ENCODE measurements at regions not wholly inside any gene's neighbourhood (a gene's known extent, or its start where the extent isn't known, plus 50 kb on each side); places are given as distances from the start of the nearest gene placed in this dataset.

- no peak overlapping the region for H3K4me3 Mint-ChIP-seq
- H3K9me3 Mint-ChIP-seq: peaks cover 8% of the 10 kb centered on the region
- no peak for TF ChIP-seq CTCF (IDR thresholded peaks at IDR 0.05)
- no peaks in the 10 kb centered on the region for H3K27me3 Mint-ChIP-seq (ENCODE audit: low read depth, poor library complexity)
- no peaks in the 10 kb centered on the region for H3K4me1 Mint-ChIP-seq
- H3K27ac Mint-ChIP-seq: no peak overlapping the region
- H3K36me3 Mint-ChIP-seq (ENCODE audit: low read depth): no peaks in the 10 kb centered on the region
- DNase-seq: no peak
These were observed 1609.6 kb downstream of the SI start for GRCh38 chr3:163468531-163469335.

- no peak for TF ChIP-seq CTCF (IDR thresholded peaks at IDR 0.05)
- no peaks in the 10 kb centered on the region for H3K36me3 Mint-ChIP-seq (ENCODE audit: low read depth)
- no peaks in the 10 kb centered on the region for H3K27me3 Mint-ChIP-seq (ENCODE audit: low read depth, poor library complexity)
- no peak overlapping the region for H3K27ac Mint-ChIP-seq
- H3K4me1 Mint-ChIP-seq: no peaks in the 10 kb centered on the region
- DNase-seq: no peak
- peaks cover 3% of the 10 kb centered on the region for H3K9me3 Mint-ChIP-seq
- H3K4me3 Mint-ChIP-seq: no peak overlapping the region
These were observed 1615.8 kb downstream of the SI start for GRCh38 chr3:163462446-163462845.

- Mint-ChIP-seq H3K36me3 (ENCODE audit: low read depth) (no peaks in the 10 kb centered on the region), H3K4me1 (no peaks in the 10 kb centered on the region), H3K9me3 (peaks cover 8% of the 10 kb centered on the region), H3K27ac (no peak overlapping the region), H3K27me3 (ENCODE audit: low read depth, poor library complexity) (peaks cover 4% of the 10 kb centered on the region), H3K4me3 (no peak overlapping the region)
- no peak for DNase-seq
- no peak for TF ChIP-seq CTCF (IDR thresholded peaks at IDR 0.05)
These were observed 1627.6 kb downstream of the SI start for GRCh38 chr3:163450698-163451097.

- Mint-ChIP-seq H3K9me3 (peaks cover 14% of the 10 kb centered on the region), H3K4me3 (no peak overlapping the region), H3K27ac (no peak overlapping the region), H3K27me3 (ENCODE audit: low read depth, poor library complexity) (no peaks in the 10 kb centered on the region), H3K4me1 (no peaks in the 10 kb centered on the region), H3K36me3 (ENCODE audit: low read depth) (no peaks in the 10 kb centered on the region)
- DNase-seq: no peak
- no peak for TF ChIP-seq CTCF (IDR thresholded peaks at IDR 0.05)
These were observed 1639.5 kb downstream of the SI start for GRCh38 chr3:163438760-163439159.

GRCh38 chr3:163422671-163423070, 1655.6 kb downstream of the SI start:
- H3K9me3 Mint-ChIP-seq: no peaks in the 10 kb centered on the region
- no peak overlapping the region for H3K4me3 Mint-ChIP-seq
- H3K36me3 Mint-ChIP-seq (ENCODE audit: low read depth): no peaks in the 10 kb centered on the region
- H3K27ac Mint-ChIP-seq: no peak overlapping the region
- TF ChIP-seq CTCF (IDR thresholded peaks at IDR 0.05): no peak
- H3K27me3 Mint-ChIP-seq (ENCODE audit: low read depth, poor library complexity): no peaks in the 10 kb centered on the region
- DNase-seq: no peak
- no peaks in the 10 kb centered on the region for H3K4me1 Mint-ChIP-seq

Data from nephron progenitor cell (in vitro differentiated cells).